Loucy (cell line): ENCODE measurements at regions not wholly inside any gene's neighbourhood (a gene's known extent, or its start where the extent isn't known, plus 50 kb on each side); places are given as distances from the start of the nearest gene placed in this dataset.

Experiments used
- CTCF ChIP-seq: fragments of 200-600 bp; sonication (generic); conservative IDR thresholded peaks from 2 replicates; pipeline ENCODE4 v1.5.1; 2014; ENCODE audit warnings: mild to moderate bottlenecking, antibody characterized with exemption, low read length
- EZH2phosphoT487 ChIP-seq: fragments of 200-600 bp; IDR thresholded peaks from 2 replicates; pipeline ENCODE4 v1.6.1; 2018; ENCODE audit warnings: antibody characterized with exemption, mild to moderate bottlenecking, moderate library complexity, borderline replicate concordance

GRCh38 chr4:159543831-159544230 is 441.0 kb downstream of the RAPGEF2 start:
- no peak for TF ChIP-seq CTCF
- TF ChIP-seq EZH2phosphoT487, result no peak
